ENCODE measurements at regions not wholly inside any gene's neighbourhood (a gene's known extent, or its start where the extent isn't known, plus 50 kb on each side); places are given as distances from the start of the nearest gene placed in this dataset.

GRCh38 chr1:106223213-106223612 is 833.3 kb upstream of the PRMT6 start:
- TF ChIP-seq CTCF (IDR thresholded peaks at IDR 0.05; ENCODE audit: insufficient read depth, low read length) (no peak), POLR2AphosphoS5 (IDR thresholded peaks at IDR 0.05; ENCODE audit: low read depth) (no peak)
